Stimulated activated CD4-positive, alpha-beta T cell treated with anti-CD3 and anti-CD28 coated beads, TNF-alpha, amount 100 ng/mL, for 1 hour (primary cell): ENCODE measurements at regions not wholly inside any gene's neighbourhood (a gene's known extent, or its start where the extent isn't known, plus 50 kb on each side); places are given as distances from the start of the nearest gene placed in this dataset.

Experiments used
- DNase-seq, 3 donors: peaks; one replicate each; pipeline ENCODE4 v3.0.0-alpha.2; 2020; ENCODE audit warnings: low read depth in 3 of 3, low spot score in 1 of 3

GRCh38 chr6:104126315-104127005 is 733.3 kb downstream of the HACE1 start:
- no peak for DNase-seq

- no peak for DNase-seq
Measured at GRCh38 chr6:104123227-104123626, 736.5 kb downstream of the HACE1 start.

DNA sequence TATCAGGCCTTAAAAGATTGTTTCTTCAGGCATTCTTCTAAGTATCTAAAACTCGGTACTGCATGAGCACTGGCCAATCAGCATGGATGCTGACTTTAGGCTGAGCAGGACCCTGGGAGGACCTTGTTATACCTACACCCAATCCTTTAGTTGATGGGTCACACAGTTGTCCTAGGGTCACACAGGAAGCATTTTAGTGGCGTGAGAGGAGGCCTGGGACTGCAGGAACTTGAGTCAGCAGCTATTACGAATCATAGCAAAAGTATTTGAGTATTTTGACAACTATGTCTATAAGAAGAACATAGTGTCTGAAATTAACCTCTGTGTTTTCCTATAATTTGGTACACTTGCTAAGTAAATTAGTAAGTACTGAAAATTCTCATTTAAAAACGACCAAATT is 741.4 kb downstream of the HACE1 start:
- no peak for DNase-seq

- no peak for DNase-seq
Measured at GRCh38 chr6:104109806-104110205, 749.9 kb downstream of the HACE1 start.

DNA sequence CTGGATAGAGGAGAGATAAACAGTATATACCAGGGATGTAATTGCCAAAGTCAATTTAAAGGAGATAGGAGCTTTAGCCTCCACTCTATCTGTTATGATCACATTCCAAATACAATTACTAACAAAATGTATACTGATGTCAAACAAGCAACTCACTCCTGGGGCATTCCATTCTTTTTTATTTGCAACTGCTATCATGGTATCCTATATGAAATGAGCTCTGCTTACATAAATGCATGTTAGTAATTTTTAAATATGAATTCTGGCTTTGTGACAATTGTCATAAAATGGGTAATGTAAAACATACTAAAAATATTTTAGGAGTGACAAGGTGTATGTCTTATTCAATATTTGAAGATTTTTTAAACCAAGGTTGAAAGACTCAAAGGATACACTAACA is 751.1 kb downstream of the HACE1 start:
- DNase-seq: no peak

GRCh38 chr6:104095661-104096416 is 763.9 kb downstream of the HACE1 start:
- no peak for DNase-seq

DNA sequence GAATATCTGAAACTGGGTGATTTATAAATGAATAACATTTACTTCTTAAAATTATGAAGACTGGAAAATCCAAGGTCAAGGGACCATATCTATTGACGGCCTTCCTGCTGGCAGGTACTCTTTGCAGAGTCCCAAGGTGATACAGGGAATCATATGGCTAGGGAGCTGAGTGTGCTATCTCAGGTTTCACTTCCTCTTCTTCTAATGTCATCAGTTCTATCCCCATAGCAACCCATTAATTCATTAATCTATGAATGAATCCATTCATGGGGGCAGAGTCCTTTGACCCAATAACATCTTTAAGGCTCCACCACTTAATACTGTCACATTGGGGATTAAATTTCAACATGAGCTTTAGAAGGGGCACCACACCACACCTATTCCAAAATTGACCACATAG is 772.0 kb downstream of the HACE1 start:
- DNase-seq: no peak

GRCh38 chr6:104068281-104068680 is 791.4 kb downstream of the HACE1 start:
- no peak for DNase-seq

DNA sequence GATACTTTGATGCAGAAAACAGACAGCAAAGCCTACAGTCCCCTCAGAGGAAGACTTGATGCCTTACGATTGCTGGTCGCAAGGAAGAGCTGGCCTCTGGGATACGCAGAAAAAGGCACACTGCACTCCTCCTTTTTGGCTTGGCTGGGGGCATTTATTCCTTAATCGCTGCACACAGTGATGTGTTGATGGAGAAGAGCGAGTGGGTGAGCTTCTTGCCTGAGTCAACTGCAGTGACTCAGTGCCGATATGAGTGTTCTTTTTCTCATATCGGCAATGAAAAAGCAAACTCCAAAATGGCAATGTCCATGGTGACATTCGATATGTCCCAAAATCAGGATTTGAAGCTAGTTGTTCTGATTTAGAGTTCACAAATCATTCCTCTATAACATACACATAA is 794.8 kb downstream of the HACE1 start:
- DNase-seq: no peak

- no peak for DNase-seq
Measured at GRCh38 chr6:104050455-104050854, 809.3 kb downstream of the HACE1 start.

GRCh38 chr6:104046426-104046825 is 813.3 kb downstream of the HACE1 start:
- no peak for DNase-seq

- DNase-seq: no peak
Measured at GRCh38 chr6:104031346-104031745, 828.4 kb downstream of the HACE1 start.

DNA sequence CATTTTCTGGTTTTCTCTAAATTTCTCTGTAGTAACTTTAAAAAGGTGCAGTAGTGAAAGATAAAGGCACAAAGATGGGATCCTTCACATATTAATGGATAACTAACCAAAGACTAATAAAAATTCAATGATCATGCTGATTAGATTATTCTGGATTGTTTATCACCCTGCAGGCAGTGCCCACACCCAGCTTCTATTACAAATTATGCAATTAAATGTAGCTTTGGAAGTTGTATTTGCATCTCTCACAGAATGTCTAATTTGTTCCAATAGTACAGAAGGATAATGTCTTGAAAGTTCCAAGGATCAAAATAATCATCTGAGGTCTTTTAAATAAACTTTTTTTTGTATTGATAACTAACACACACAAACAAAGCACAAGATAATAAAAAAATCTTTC is 837.6 kb downstream of the HACE1 start:
- DNase-seq: no peak

- no peak for DNase-seq
Measured at GRCh38 chr6:104019075-104019753, 840.5 kb downstream of the HACE1 start.

DNA sequence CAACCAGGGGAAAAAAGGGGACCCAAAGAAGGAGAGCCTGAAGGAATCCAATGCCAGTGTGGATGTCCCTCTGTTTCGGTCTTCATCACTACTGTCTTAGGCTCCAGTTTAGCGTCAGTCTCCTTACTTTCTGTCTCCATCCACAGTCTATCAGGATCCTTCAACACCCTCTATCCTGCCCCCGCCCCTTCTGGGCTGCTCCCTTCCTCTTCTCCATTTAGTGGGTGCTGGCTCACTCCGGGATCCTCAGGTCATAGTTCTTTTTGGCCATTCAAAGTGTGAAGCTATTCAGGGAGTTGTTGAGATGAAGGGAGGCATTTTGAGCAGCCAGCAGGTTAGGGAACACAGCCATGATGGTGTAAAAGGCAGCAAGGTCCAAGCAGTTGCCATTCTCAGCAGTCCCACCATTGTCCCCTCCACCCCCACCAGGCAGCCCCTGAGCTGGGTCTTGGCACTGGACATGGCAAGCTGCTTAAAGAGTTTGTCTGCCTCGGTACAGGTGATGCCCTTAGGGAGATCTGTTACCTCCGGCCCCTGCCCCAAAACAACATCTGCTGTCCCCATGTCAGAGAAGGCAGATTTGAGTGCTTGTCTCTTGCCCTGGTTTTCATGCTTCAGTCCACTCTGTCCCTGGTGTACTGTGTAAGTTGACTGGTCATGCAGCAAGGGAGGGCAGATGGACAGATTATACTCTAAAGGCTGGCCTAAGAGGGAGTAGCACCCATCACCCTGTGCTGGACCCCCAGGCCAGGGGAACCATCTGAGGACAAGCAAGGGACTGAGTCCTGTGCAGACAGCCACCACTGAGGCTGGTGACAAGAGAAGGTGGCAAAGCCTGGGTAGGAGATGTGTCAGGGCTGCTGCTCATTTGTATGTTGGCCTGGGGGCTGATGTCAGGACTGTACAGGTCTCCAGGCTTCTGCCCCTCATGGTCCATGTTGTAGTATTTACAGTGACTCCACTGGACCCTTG is 842.0 kb downstream of the HACE1 start:
- DNase-seq: no peak

GRCh38 chr6:104014163-104014959 is 845.4 kb downstream of the HACE1 start:
- no peak for DNase-seq

DNA sequence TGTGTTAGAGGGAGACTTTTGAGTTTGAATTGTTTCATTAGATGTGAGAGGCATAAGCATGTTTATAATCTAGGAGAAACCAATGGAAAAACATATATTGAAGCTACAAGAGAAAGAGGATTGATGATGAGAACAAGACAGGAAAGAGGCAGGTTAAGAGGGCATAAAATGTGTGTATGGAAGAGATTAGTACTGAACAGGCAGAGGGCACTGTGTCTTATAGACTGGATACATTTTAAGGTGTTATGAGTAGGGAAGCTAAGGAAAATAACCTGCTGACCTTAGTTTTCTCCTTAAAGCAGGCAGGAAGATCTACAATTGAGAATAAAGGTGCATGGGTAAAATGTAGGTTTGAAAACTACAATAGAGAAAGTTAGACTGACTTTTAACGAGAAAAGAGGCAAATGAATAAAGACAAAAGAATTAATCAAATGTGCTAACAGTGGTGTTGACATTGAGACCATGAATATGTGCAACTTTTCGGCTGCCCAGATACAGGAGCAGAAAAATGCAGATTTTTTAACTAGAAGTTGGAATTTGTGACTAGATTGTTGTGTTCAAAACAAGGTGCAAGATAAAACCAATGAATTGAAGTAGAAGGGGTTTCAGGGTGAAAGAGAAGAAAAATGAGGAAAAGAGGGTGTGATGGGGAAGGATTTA is 846.3 kb downstream of the HACE1 start:
- no peak for DNase-seq

- no peak for DNase-seq
Measured at GRCh38 chr6:104010897-104011296, 848.8 kb downstream of the HACE1 start.

DNA sequence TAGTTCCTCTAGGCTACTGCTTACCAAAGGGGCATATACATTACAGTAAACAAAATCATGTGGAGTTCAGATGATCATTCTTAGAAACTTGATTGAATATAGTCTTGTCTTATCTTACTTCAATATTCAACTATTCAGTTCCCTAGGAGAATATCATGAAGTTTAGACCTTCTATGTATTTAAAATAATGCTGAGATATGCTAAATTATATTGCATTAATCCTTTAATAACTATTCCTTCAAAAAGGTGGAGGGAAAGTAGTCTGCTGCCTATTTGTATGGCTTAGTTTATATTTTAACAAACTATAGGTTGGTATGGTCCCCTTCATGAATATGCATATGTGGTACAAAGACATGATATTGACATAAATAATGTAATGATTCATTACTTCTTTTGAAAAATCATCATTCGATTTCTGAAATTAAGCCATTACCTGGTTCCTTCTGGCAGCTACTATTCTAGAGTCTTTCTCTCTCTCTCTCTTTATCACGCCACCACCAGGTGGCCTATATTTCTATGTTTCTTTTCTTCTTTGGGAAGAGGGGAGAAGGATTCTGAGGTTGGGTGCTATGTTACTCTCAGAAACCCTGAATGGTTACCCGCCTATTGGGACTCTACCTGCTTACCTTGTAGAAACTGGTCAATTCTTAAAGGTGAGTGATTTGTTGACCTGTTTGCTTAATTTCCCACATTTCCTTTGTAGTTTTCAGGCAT is 855.8 kb downstream of the HACE1 start:
- DNase-seq: no peak
